Neural crest cell (in vitro differentiated cells): ENCODE measurements at regions not wholly inside any gene's neighbourhood (a gene's known extent, or its start where the extent isn't known, plus 50 kb on each side); places are given as distances from the start of the nearest gene placed in this dataset.
"Not testable (repeated sequence)": the region's sequence is repeated elsewhere in the genome, so short reads cannot be mapped to it uniquely, and the experiment has no call there.

Experiments
- DNase-seq: peaks from one replicate; pipeline ENCODE4 v3.0.0; 2021; ENCODE audit warnings: low read depth, mixed read lengths, low spot score
- H3K27ac Mint-ChIP-seq: one replicate; pipeline ENCODE4 v1.8.0; 2021; ENCODE audit warnings: mild to moderate bottlenecking, mixed read lengths; ENCODE audit not compliant: unreplicated experiment
- H3K27me3 Mint-ChIP-seq: 2 replicates; pipeline ENCODE4 v1.8.0; 2021; ENCODE audit warnings: low read depth, mild to moderate bottlenecking, mixed read lengths
- H3K36me3 Mint-ChIP-seq: 2 replicates; pipeline ENCODE4 v1.8.0; 2021; ENCODE audit warnings: low read depth, mild to moderate bottlenecking, mixed read lengths
- H3K4me1 Mint-ChIP-seq: 2 replicates; pipeline ENCODE4 v1.8.0; 2021; ENCODE audit warnings: mixed read lengths
- H3K4me3 Mint-ChIP-seq: one replicate; pipeline ENCODE4 v1.8.0; 2021; ENCODE audit warnings: mild to moderate bottlenecking, mixed read lengths
- H3K9me3 Mint-ChIP-seq: 2 replicates; pipeline ENCODE4 v1.8.0; 2021; ENCODE audit warnings: mixed read lengths
- TF ChIP-seq, protein P1 (sequence below): fragments of 200-600 bp; sonication (generic); conservative IDR thresholded peaks from 2 replicates; pipeline ENCODE4 v1.5.0; 2021; ENCODE audit warnings: antibody characterized with exemption, mild to moderate bottlenecking

DNA sequence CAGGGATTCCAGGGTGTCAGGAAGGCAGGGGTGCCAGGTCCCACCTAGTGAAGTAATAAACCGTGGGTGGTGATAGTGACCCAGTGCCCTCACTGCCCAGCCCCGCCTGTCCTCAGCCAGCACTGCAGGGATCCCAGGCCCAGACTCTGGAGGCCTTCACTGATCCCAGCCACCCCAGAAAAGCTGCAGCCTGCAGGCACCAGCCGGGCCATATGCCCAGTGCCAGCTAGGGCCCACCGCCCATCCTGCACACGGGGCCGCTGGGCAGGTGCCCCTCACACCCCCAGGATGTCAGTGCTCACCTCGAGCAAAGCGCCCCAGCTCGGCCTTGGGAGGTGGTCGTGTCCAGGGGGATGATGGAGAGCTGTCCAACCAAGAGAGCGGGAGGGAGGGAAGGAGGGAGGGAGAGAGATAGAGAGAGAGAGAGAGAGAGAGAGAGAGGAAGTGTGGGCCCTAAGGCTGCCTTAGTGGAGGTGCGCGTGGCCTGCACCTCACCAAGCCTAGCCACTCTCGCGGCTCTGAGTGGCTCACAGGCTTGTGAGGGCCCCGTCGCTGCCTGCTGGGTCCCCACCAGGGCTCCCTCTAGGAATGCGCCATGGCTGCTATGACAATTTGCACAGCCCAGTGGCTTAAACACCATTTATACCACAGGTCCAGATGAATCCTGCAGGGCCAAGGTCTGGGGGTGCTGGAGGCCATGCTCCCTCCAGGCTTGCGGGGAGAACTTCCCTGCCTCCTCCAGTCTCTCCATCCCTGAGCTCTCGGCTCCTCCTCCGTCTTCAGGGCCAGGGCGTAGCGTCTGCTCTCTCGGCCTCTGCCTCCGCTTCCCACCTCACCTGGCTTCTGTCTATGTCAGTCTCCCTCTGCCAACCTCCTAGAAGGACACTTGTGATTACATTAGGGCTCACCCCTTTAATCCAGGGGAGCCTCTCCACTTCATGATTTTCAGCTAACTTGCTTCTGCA lies 401.0 kb downstream of the TMEM121 start:
- Mint-ChIP-seq H3K4me3 (no peak overlapping the region), H3K27me3 (no peaks in the 10 kb centered on the region), H3K36me3 (peaks cover 11% of the 10 kb centered on the region), H3K27ac (no peak overlapping the region), H3K4me1 (no peaks in the 10 kb centered on the region), H3K9me3 (peaks cover 13% of the 10 kb centered on the region)
- TF ChIP-seq, protein P1, sequence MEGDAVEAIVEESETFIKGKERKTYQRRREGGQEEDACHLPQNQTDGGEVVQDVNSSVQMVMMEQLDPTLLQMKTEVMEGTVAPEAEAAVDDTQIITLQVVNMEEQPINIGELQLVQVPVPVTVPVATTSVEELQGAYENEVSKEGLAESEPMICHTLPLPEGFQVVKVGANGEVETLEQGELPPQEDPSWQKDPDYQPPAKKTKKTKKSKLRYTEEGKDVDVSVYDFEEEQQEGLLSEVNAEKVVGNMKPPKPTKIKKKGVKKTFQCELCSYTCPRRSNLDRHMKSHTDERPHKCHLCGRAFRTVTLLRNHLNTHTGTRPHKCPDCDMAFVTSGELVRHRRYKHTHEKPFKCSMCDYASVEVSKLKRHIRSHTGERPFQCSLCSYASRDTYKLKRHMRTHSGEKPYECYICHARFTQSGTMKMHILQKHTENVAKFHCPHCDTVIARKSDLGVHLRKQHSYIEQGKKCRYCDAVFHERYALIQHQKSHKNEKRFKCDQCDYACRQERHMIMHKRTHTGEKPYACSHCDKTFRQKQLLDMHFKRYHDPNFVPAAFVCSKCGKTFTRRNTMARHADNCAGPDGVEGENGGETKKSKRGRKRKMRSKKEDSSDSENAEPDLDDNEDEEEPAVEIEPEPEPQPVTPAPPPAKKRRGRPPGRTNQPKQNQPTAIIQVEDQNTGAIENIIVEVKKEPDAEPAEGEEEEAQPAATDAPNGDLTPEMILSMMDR, result no peak
- DNase-seq, result no peak

GRCh38 chr14:105928171-105929111 lies 402.1 kb downstream of the TMEM121 start:
- not testable (repeated sequence) for H3K4me3 Mint-ChIP-seq, H3K27ac Mint-ChIP-seq, DNase-seq, H3K27me3 Mint-ChIP-seq, H3K4me1 Mint-ChIP-seq
- H3K36me3 Mint-ChIP-seq, result peaks cover 11% of the 10 kb centered on the region
- peaks cover 11% of the 10 kb centered on the region for H3K9me3 Mint-ChIP-seq

- Mint-ChIP-seq H3K27me3 (no peaks in the 10 kb centered on the region), H3K4me3 (no peak overlapping the region), H3K27ac (no peak overlapping the region), H3K36me3 (peaks cover 8% of the 10 kb centered on the region), H3K4me1 (no peaks in the 10 kb centered on the region), H3K9me3 (peaks cover 11% of the 10 kb centered on the region)
- no peak for DNase-seq
- TF ChIP-seq, protein P1, result no peak
These were observed 403.1 kb downstream of the TMEM121 start for GRCh38 chr14:105929327-105930081.

DNA sequence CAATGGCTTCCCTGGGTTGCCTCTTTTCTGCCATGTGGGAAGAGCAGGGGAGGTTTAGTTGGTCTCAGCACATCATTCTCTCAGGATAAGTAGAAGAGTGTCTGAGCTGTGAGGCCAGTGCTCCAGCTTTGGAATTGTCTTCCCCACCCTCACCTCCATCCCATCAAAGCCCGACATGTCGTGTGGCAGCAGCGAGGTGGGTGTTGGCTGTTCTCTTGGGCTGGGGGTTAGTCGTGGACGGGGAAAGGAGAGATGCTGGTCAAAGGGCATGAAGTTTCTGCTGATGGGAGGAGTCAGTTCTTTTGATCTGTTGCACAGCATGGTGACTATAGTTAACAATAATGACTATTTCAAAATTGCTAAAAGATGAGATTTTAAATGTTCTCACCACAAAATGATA lies 404.2 kb downstream of the TMEM121 start:
- Mint-ChIP-seq H3K4me1 (no peaks in the 10 kb centered on the region), H3K27ac (no peak overlapping the region), H3K27me3 (no peaks in the 10 kb centered on the region), H3K9me3 (peaks cover 11% of the 10 kb centered on the region), H3K36me3 (peaks cover 11% of the 10 kb centered on the region), H3K4me3 (no peak overlapping the region)
- DNase-seq, result no peak
- TF ChIP-seq, protein P1, result no peak

DNA sequence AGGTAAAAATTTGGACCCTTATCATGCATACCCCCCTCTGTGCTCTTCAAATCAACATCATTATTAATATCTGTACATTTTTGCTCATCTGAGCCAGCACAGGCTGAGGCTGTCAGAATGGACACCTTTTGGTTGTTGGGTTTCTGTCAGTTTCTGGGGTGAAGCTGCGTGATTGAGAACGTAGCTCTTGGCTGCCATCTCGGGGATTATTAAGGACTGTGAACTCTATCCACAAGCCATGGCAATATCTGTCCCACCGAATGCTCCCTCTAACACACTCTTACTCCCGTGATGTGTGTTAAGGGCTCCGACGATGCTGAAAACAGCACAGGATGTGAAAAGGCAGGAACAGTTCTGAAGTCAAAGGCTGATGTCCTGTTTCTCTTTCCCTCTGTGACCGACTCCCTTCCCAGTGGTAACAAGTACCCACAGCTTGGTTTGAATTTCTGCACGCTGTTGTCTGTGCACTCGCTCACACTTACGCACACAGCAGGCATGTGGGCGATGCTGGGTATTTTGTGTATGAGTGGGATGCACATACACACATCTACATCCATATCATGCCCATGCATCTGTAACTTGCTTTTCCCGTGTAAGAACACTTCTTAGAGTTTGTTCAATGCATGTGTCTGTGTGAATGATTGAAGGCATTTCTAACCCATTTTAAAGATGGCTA lies 405.6 kb downstream of the TMEM121 start:
- TF ChIP-seq, protein P1, result no peak
- Mint-ChIP-seq H3K4me3 (no peak overlapping the region), H3K36me3 (peaks cover 11% of the 10 kb centered on the region), H3K27ac (no peak overlapping the region), H3K27me3 (no peaks in the 10 kb centered on the region), H3K9me3 (peaks cover 11% of the 10 kb centered on the region), H3K4me1 (no peaks in the 10 kb centered on the region)
- DNase-seq, result no peak
